HCT116 (cell line): ENCODE measurements at regions not wholly inside any gene's neighbourhood (a gene's known extent, or its start where the extent isn't known, plus 50 kb on each side); places are given as distances from the start of the nearest gene placed in this dataset.

ENCODE experiments used
- ATAC-seq: fragments of 200-7000 bp; cut with Tn5 transposase; 2 replicates; pipeline ENCODE4 v1.9.1; 2020; ENCODE audit warnings: mild to moderate bottlenecking, moderate library complexity
- BruUV-seq: library from RNA; stranded (reverse); fragments of 400-500 nt; replicated peaks from 2 replicates; lab custom pipeline; 2021; lab: Mats Ljungman, UMichigan
- CTCF ChIA-PET: fragments of 300-600 bp; sonication (Branson Sonifier 250); formaldehyde crosslinking; loops from one replicate; lab custom pipeline; 2021; ENCODE audit warnings: antibody characterized with exemption; lab: Charles Lee
- POLR2A ChIA-PET: fragments of 300-600, 350-600 bp; sonication (Branson Sonifier 250); formaldehyde crosslinking; loops from one replicate; lab custom pipeline; 2021; ENCODE audit warnings: antibody characterized with exemption; lab: Charles Lee
- RAD21 ChIA-PET, 2 experiments: fragments of 300-600 bp; sonication (Branson Sonifier 250); formaldehyde crosslinking; loops; one replicate each; lab custom pipeline; 2023; ENCODE audit warnings: low total read pairs in 2 of 2; ENCODE audit not compliant: uncharacterized antibody in 2 of 2, unreplicated experiment in 2 of 2, low non-redundant PET in 1 of 2; lab: Charles Lee
- DNase-seq: peaks from one replicate; pipeline ENCODE4 v3.0.0-alpha.2; 2010; ENCODE audit warnings: low read depth, low spot score
- H2AFZ ChIP-seq: fragments of 200-600 bp; shearing (Covaris generic), sonication (generic); 2 replicates; pipeline ENCODE4 v1.6.1; 2017; ENCODE audit warnings: low read depth, mixed run types, mixed read lengths, antibody characterized with exemption, low read length; ENCODE audit not compliant: poor library complexity, severe bottlenecking
- H3K27ac ChIP-seq: 2 replicates; pipeline ENCODE4 v1.5.1; 2012; ENCODE audit warnings: low read depth, low read length
- H3K27me3 ChIP-seq: fragments of 200-600 bp; sonication (generic); 2 replicates; pipeline ENCODE4 v1.6.1; 2016; ENCODE audit warnings: mixed run types, low read length, mixed read lengths; ENCODE audit not compliant: insufficient read depth
- H3K36me3 ChIP-seq, 2 experiments: fragments of 200-500 bp in 1 of 2; fragments of 200-600 bp in 1 of 2; sonication (Bioruptor generic) in 1 of 2; sonication (generic) in 1 of 2; 2 replicates each; pipeline versions ENCODE4 v1.5.1 to v1.6.1; 2014 to 2016; ENCODE audit warnings: low read length in 2 of 2, inconsistent platforms in 1 of 2, mixed read lengths in 1 of 2, mixed run types in 1 of 2; ENCODE audit not compliant: insufficient read depth in 2 of 2, control insufficient read depth in 1 of 2
- H3K4me1 ChIP-seq, 2 experiments: fragments of 200-600 bp in 1 of 2; sonication (generic) in 1 of 2; 2 replicates each; pipeline versions ENCODE4 v1.5.1 to v1.6.1; 2012 to 2017; ENCODE audit warnings: low read length in 2 of 2, inconsistent platforms in 1 of 2, mild to moderate bottlenecking in 1 of 2, mixed read lengths in 1 of 2, mixed run types in 1 of 2, moderate library complexity in 1 of 2; ENCODE audit not compliant: insufficient read depth in 2 of 2, control insufficient read depth in 1 of 2
- H3K4me2 ChIP-seq: fragments of 200-600 bp; sonication (generic); 2 replicates; pipeline ENCODE4 v1.6.1; 2017; ENCODE audit warnings: mixed run types, low read length, mixed read lengths
- H3K4me3 ChIP-seq, 2 experiments: fragments of 200-600 bp in 1 of 2; sonication (generic) in 1 of 2; replicated peaks in 1 of 2; 2 replicates each; pipeline ENCODE4 v1.5.1; 2011 to 2016; ENCODE audit warnings: low read length in 2 of 2, control low read depth in 1 of 2, low read depth in 1 of 2, mild to moderate bottlenecking in 1 of 2, mixed read lengths in 1 of 2, mixed run types in 1 of 2
- H3K79me2 ChIP-seq: fragments of 200-600 bp; sonication (generic); 2 replicates; pipeline ENCODE4 v1.6.1; 2017; ENCODE audit warnings: mild to moderate bottlenecking, mixed run types, low read length, moderate library complexity, mixed read lengths; ENCODE audit not compliant: insufficient read depth
- H3K9ac ChIP-seq: fragments of 200-600 bp; sonication (generic); 2 replicates; pipeline ENCODE4 v1.6.1; 2016; ENCODE audit warnings: low read length, mixed read lengths
- H3K9me2 ChIP-seq: fragments of 200-600 bp; sonication (generic), shearing (Covaris generic); 2 replicates; pipeline ENCODE4 v1.6.1; 2017; ENCODE audit warnings: mixed run types, mild to moderate bottlenecking, moderate library complexity; ENCODE audit not compliant: insufficient read depth
- H3K9me3 ChIP-seq, 2 experiments: fragments of 200-500 bp in 1 of 2; fragments of 200-600 bp in 1 of 2; sonication (Bioruptor generic) in 1 of 2; sonication (generic) in 1 of 2; 2 replicates each; pipeline ENCODE4 v1.6.1; 2014 to 2017; ENCODE audit warnings: low read length in 2 of 2, mixed read lengths in 2 of 2, inconsistent platforms in 1 of 2, low read depth in 1 of 2, mild to moderate bottlenecking in 1 of 2, mixed run types in 1 of 2, moderate library complexity in 1 of 2; ENCODE audit not compliant: control insufficient read depth in 1 of 2, insufficient read depth in 1 of 2
- H4K20me1 ChIP-seq: fragments of 200-600 bp; sonication (generic), shearing (Covaris generic); 2 replicates; pipeline ENCODE4 v1.6.1; 2017; ENCODE audit warnings: mixed run types, mild to moderate bottlenecking, moderate library complexity; ENCODE audit not compliant: insufficient read depth
- ELF1 ChIP-seq: IDR thresholded peaks from 2 replicates; pipeline ENCODE4 v1.6.1; 2012; ENCODE audit warnings: low read depth, borderline replicate concordance
- EZH2phosphoT487 ChIP-seq: fragments of 200-600 bp; IDR thresholded peaks from 2 replicates; pipeline ENCODE4 v1.6.1; 2018; ENCODE audit warnings: antibody characterized with exemption, borderline replicate concordance
- FOSL1 ChIP-seq: IDR thresholded peaks from 2 replicates; pipeline ENCODE4 v1.6.1; 2012; ENCODE audit warnings: low read depth
- POLR2A ChIP-seq: IDR thresholded peaks from 2 replicates; pipeline ENCODE4 v1.7.0; 2011; ENCODE audit warnings: borderline replicate concordance; ENCODE audit not compliant: insufficient read depth, insufficient read length; ENCODE audit errors: extremely low read depth
- POLR2AphosphoS5 ChIP-seq: IDR thresholded peaks from 2 replicates; pipeline ENCODE4 v1.6.1; 2011; ENCODE audit warnings: mild to moderate bottlenecking, low read depth, low read length, moderate library complexity
- SIN3A ChIP-seq: IDR thresholded peaks from 2 replicates; pipeline ENCODE4 v1.6.1; 2012; ENCODE audit warnings: low read depth
- SP1 ChIP-seq: IDR thresholded peaks from 2 replicates; pipeline ENCODE4 v1.6.1; 2012; ENCODE audit warnings: low read depth
- SRF ChIP-seq: IDR thresholded peaks from 2 replicates; pipeline ENCODE4 v1.6.1; 2012; ENCODE audit warnings: low read depth
- TCF7L2 ChIP-seq: IDR thresholded peaks from 2 replicates; pipeline ENCODE4 v1.7.0; 2011; ENCODE audit warnings: borderline replicate concordance, inconsistent platforms; ENCODE audit not compliant: insufficient read depth, insufficient read length; ENCODE audit errors: extremely low read depth
- YY1 ChIP-seq: IDR thresholded peaks from 2 replicates; pipeline ENCODE4 v1.6.1; 2011; ENCODE audit warnings: low read length, low read depth, moderate library complexity, mild to moderate bottlenecking; ENCODE audit not compliant: insufficient replicate concordance; ENCODE audit errors: extremely low read depth
- ZFX ChIP-seq: fragments of 450-650 bp; IDR thresholded peaks from 2 replicates; pipeline ENCODE4 v1.6.1; 2017
- intact Hi-C: fragments of 100-400 bp; cut with micrococcal nuclease; formaldehyde crosslinking; loops from 2 replicates; pipeline ENCODE4 v1.10.0; 2022
- TF ChIP-seq, protein P1 (sequence below): IDR thresholded peaks from 2 replicates; pipeline ENCODE4 v1.6.1; 2011; ENCODE audit warnings: mild to moderate bottlenecking, low read length, moderate library complexity; ENCODE audit not compliant: insufficient replicate concordance; ENCODE audit errors: extremely low read depth
- TF ChIP-seq, protein P2 (sequence below): IDR thresholded peaks from 2 replicates; pipeline ENCODE4 v1.6.1; 2012; ENCODE audit warnings: low read depth

DNA sequence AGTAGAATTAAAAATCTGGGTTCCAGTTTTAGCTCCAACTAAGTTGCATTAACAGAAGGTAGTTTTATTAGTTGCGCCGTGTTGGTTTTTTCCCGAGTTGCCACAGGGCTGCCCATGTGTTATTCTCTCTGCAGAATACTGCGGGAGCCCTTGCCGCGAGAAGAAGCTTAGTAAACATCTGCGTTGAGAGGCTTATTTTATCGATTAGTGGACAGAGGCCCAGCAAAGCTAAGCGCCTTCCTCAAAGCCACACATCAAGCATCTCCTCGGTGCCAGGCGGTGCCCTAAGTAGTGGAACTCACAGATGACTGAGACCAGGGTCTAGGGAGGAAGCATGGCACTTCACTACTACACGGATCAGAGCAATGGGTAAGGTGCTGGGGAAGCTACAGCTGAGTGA, 212.3 kb upstream of the IRX5 start:
- Histone ChIP-seq H3K27me3 (peaks cover 4% of the 10 kb centered on the region; the same call in 1 of the 2 replicates), H3K4me2 (no peak overlapping the region), H3K9me3 (no peaks in the 10 kb centered on the region), H3K36me3 (no peaks in the 10 kb centered on the region), H3K9me2 (no peaks in the 10 kb centered on the region), H3K9ac (no peak overlapping the region), H4K20me1 (no peaks in the 10 kb centered on the region), H3K4me3 (no peak overlapping the region), H3K27ac (no peak overlapping the region), H3K79me2 (no peaks in the 10 kb centered on the region), H3K4me1 (no peaks in the 10 kb centered on the region), H2AFZ (no peak overlapping the region)
- DNase-seq (no peak), ATAC-seq (no peak)
- TF ChIP-seq FOSL1 (no peak), TCF7L2 (no peak)
- BruUV-seq = no TSS peak
- ChIA-PET CTCF (no interaction called here), RAD21 (no interaction called here), POLR2A (no interaction called here)
- intact Hi-C loops = no loop called here

DNA sequence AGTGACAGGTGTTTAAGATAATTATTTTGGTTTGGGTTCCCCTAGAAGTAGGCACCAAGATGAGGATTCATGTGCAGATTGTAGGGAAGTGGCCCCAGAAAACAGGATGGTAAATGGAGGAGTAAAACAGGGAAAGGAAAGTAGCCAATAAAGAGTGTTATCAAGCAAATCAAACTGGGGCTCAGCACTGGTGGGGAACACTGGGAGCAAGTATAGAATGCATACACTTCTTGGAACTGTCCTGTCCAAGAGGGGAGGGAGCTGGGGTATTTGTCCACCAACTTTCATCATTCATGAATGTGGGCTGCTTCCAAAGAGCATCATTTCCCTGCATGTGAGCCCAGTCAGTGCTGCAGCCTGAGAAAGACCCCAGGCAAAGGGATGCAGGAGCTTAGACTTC, 215.7 kb upstream of the IRX5 start:
- Histone ChIP-seq H3K4me1 (no peaks in the 10 kb centered on the region), H3K9ac (no peak overlapping the region), H3K9me3 (no peaks in the 10 kb centered on the region)
- no peak for DNase-seq
- TF ChIP-seq ZFX = no peak
- TF ChIP-seq, protein P1, sequence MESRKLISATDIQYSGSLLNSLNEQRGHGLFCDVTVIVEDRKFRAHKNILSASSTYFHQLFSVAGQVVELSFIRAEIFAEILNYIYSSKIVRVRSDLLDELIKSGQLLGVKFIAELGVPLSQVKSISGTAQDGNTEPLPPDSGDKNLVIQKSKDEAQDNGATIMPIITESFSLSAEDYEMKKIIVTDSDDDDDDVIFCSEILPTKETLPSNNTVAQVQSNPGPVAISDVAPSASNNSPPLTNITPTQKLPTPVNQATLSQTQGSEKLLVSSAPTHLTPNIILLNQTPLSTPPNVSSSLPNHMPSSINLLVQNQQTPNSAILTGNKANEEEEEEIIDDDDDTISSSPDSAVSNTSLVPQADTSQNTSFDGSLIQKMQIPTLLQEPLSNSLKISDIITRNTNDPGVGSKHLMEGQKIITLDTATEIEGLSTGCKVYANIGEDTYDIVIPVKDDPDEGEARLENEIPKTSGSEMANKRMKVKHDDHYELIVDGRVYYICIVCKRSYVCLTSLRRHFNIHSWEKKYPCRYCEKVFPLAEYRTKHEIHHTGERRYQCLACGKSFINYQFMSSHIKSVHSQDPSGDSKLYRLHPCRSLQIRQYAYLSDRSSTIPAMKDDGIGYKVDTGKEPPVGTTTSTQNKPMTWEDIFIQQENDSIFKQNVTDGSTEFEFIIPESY = no peak
- no peak for TF ChIP-seq ELF1
- no peak for TF ChIP-seq FOSL1
- TF ChIP-seq SRF = no peak
- TF ChIP-seq, protein P2, sequence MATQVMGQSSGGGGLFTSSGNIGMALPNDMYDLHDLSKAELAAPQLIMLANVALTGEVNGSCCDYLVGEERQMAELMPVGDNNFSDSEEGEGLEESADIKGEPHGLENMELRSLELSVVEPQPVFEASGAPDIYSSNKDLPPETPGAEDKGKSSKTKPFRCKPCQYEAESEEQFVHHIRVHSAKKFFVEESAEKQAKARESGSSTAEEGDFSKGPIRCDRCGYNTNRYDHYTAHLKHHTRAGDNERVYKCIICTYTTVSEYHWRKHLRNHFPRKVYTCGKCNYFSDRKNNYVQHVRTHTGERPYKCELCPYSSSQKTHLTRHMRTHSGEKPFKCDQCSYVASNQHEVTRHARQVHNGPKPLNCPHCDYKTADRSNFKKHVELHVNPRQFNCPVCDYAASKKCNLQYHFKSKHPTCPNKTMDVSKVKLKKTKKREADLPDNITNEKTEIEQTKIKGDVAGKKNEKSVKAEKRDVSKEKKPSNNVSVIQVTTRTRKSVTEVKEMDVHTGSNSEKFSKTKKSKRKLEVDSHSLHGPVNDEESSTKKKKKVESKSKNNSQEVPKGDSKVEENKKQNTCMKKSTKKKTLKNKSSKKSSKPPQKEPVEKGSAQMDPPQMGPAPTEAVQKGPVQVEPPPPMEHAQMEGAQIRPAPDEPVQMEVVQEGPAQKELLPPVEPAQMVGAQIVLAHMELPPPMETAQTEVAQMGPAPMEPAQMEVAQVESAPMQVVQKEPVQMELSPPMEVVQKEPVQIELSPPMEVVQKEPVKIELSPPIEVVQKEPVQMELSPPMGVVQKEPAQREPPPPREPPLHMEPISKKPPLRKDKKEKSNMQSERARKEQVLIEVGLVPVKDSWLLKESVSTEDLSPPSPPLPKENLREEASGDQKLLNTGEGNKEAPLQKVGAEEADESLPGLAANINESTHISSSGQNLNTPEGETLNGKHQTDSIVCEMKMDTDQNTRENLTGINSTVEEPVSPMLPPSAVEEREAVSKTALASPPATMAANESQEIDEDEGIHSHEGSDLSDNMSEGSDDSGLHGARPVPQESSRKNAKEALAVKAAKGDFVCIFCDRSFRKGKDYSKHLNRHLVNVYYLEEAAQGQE = no peak
- no peak for TF ChIP-seq POLR2AphosphoS5
- no peak for TF ChIP-seq TCF7L2
- TF ChIP-seq SIN3A = no peak
- no peak for TF ChIP-seq POLR2A
- no peak for TF ChIP-seq EZH2phosphoT487
- TF ChIP-seq YY1 = no peak
- no peak for TF ChIP-seq SP1
- TF ChIP-seq, all 23 proteins: peak for 0
- intact Hi-C loops = no loop called here
- Histone ChIP-seq H3K27ac (no peak overlapping the region), H4K20me1 (no peaks in the 10 kb centered on the region), H3K27me3 (peaks cover 23% of the 10 kb centered on the region; the same call in 1 of the 2 replicates), H3K79me2 (no peaks in the 10 kb centered on the region), H3K4me2 (no peak overlapping the region), H3K4me3 (no peak overlapping the region), H3K9me2 (no peaks in the 10 kb centered on the region), H2AFZ (no peak overlapping the region), H3K36me3 (no peaks in the 10 kb centered on the region)
- ChIA-PET CTCF (no interaction called here), POLR2A (no interaction called here), RAD21 (no interaction called here)
- no peak for ATAC-seq
- no TSS peak for BruUV-seq
